ENCODE measurements at regions not wholly inside any gene's neighbourhood (a gene's known extent, or its start where the extent isn't known, plus 50 kb on each side); places are given as distances from the start of the nearest gene placed in this dataset.

DNA sequence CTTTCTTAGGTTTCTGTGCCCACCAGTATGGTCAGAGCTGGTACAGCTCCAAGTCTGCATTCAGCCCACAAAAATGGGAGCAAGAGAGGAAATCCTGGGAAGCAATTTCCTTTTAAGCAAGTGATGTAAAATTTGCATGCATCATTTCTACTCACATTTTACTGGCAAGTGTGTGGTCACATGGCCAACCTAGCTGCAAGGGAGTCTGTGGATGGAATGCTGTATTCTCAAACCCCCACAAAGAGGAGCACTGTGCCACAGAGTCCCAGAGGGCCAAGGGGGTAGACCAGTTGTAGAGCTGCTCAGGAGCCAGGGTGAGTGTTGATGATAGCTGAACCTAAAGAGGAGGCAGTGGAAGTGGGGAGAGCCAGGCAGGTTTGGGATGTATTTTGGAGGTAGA lies 154.3 kb upstream of the SPRY4 start:
- ATAC-seq (no peak), DNase-seq (no peak)
- H3K27ac ChIP-seq, result no peak overlapping the region
- H3K9me3 ChIP-seq, result no peaks in the 10 kb centered on the region
- no peaks in the 10 kb centered on the region for H3K4me1 ChIP-seq
- TF ChIP-seq, protein P1, sequence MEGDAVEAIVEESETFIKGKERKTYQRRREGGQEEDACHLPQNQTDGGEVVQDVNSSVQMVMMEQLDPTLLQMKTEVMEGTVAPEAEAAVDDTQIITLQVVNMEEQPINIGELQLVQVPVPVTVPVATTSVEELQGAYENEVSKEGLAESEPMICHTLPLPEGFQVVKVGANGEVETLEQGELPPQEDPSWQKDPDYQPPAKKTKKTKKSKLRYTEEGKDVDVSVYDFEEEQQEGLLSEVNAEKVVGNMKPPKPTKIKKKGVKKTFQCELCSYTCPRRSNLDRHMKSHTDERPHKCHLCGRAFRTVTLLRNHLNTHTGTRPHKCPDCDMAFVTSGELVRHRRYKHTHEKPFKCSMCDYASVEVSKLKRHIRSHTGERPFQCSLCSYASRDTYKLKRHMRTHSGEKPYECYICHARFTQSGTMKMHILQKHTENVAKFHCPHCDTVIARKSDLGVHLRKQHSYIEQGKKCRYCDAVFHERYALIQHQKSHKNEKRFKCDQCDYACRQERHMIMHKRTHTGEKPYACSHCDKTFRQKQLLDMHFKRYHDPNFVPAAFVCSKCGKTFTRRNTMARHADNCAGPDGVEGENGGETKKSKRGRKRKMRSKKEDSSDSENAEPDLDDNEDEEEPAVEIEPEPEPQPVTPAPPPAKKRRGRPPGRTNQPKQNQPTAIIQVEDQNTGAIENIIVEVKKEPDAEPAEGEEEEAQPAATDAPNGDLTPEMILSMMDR (IDR thresholded peaks at IDR 0.05), result no peak
- intact Hi-C loops (cut with DNase I), result no loop called here
- H3K36me3 ChIP-seq (ENCODE audit: insufficient read depth in 1 of 2, low read depth in 1 of 2), result no peaks in the 10 kb centered on the region
- H3K27me3 ChIP-seq (ENCODE audit: insufficient read depth in 3 of 3, low read length in 2 of 3), result no peaks in the 10 kb centered on the region
- no peak overlapping the region for H3K4me3 ChIP-seq

- WGBS, 3 donors, result 16 to 36% (median 22%) methylated on average over 1 of the region's 1 CpG
These were observed 153.3 kb upstream of the SPRY4 start for GRCh38 chr5:142478113-142478512.

DNA sequence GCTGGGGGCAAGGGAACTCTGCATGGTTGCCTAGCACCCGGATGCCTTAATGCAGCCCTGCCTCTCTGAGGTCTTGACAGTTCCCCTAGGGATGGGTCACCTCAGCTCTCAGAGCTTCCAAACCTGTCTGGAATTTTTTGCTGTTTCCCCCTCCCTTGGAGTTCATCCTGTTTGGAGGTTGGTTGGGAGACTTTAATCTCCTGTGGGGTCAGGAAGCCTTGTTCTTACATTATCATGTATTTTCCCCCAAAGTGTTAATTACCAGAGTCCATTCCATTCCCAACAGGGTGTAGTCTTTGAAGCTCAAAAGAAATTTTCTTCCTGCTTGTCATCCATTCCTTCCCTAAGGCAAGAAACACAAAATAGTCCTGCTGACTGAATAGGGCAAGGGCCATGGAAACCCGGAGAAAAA lies 150.3 kb upstream of the SPRY4 start:
- no peaks in the 10 kb centered on the region for H3K9me3 ChIP-seq
- TF ChIP-seq, protein P1 (IDR thresholded peaks at IDR 0.05), result no peak
- intact Hi-C loops (cut with DNase I), result no loop called here
- ATAC-seq, result no peak
- H3K27me3 ChIP-seq (ENCODE audit: insufficient read depth in 3 of 3, low read length in 2 of 3), result no peaks in the 10 kb centered on the region
- H3K36me3 ChIP-seq (ENCODE audit: insufficient read depth in 1 of 2, low read depth in 1 of 2), result no peaks in the 10 kb centered on the region
- no peak for DNase-seq
- H3K4me3 ChIP-seq, result no peak overlapping the region
- H3K4me1 ChIP-seq, result no peaks in the 10 kb centered on the region
- H3K27ac ChIP-seq, result no peak overlapping the region
- 67 to 77% (median 70%) methylated on average over 2 of the region's 2 CpGs for WGBS, 3 donors

More at GRCh38 chr5:142478113-142478512, 153.3 kb upstream of the SPRY4 start:
- Histone ChIP-seq H3K4me1 (no peaks in the 10 kb centered on the region), H3K36me3 (ENCODE audit: insufficient read depth in 1 of 2, low read depth in 1 of 2) (no peaks in the 10 kb centered on the region), H3K9me3 (no peaks in the 10 kb centered on the region), H3K4me3 (no peak overlapping the region), H3K27me3 (ENCODE audit: insufficient read depth in 3 of 3, low read length in 2 of 3) (no peaks in the 10 kb centered on the region), H3K27ac (no peak overlapping the region)
- intact Hi-C loops (cut with DNase I), result no loop called here
- TF ChIP-seq, protein P1 (IDR thresholded peaks at IDR 0.05), result no peak
- DNase-seq (no peak), ATAC-seq (no peak)

- TF ChIP-seq, protein P1 (IDR thresholded peaks at IDR 0.05), result no peak
- intact Hi-C loops (cut with DNase I), result no loop called here
- Histone ChIP-seq H3K27me3 (ENCODE audit: insufficient read depth in 3 of 3, low read length in 2 of 3) (no peaks in the 10 kb centered on the region), H3K4me3 (no peak overlapping the region), H3K27ac (no peak overlapping the region), H3K36me3 (ENCODE audit: insufficient read depth in 1 of 2, low read depth in 1 of 2) (no peaks in the 10 kb centered on the region), H3K4me1 (no peaks in the 10 kb centered on the region), H3K9me3 (no peaks in the 10 kb centered on the region)
- no peak for ATAC-seq
- DNase-seq, result no peak
- 77 to 86% (median 77%) methylated on average over 2 of the region's 2 CpGs for WGBS, 3 donors
These were observed 149.7 kb upstream of the SPRY4 start for GRCh38 chr5:142474431-142475094.

- Histone ChIP-seq H3K9me3 (no peaks in the 10 kb centered on the region), H3K4me1 (no peaks in the 10 kb centered on the region), H3K36me3 (ENCODE audit: insufficient read depth in 1 of 2, low read depth in 1 of 2) (no peaks in the 10 kb centered on the region), H3K4me3 (no peak overlapping the region), H3K27ac (no peak overlapping the region), H3K27me3 (ENCODE audit: insufficient read depth in 3 of 3, low read length in 2 of 3) (no peaks in the 10 kb centered on the region)
- ATAC-seq (no peak), DNase-seq (no peak)
- intact Hi-C loops (cut with DNase I), result no loop called here
- TF ChIP-seq, protein P1 (IDR thresholded peaks at IDR 0.05), result no peak
These were observed 148.2 kb upstream of the SPRY4 start for GRCh38 chr5:142473038-142473437.

Measured in psoas muscle (tissue), 7 donors.